Limb (tissue), 2 donors: ENCODE measurements at regions not wholly inside any gene's neighbourhood (a gene's known extent, or its start where the extent isn't known, plus 50 kb on each side); places are given as distances from the start of the nearest gene placed in this dataset.
"Not testable (repeated sequence)": the region's sequence is repeated elsewhere in the genome, so short reads cannot be mapped to it uniquely, and the experiment has no call there.

Experiments used
- DNase-seq, 2 donors: peaks; one replicate each; pipeline ENCODE4 v3.0.0-alpha.2; 2016; ENCODE audit errors: extremely low spot score in 2 of 2

DNA sequence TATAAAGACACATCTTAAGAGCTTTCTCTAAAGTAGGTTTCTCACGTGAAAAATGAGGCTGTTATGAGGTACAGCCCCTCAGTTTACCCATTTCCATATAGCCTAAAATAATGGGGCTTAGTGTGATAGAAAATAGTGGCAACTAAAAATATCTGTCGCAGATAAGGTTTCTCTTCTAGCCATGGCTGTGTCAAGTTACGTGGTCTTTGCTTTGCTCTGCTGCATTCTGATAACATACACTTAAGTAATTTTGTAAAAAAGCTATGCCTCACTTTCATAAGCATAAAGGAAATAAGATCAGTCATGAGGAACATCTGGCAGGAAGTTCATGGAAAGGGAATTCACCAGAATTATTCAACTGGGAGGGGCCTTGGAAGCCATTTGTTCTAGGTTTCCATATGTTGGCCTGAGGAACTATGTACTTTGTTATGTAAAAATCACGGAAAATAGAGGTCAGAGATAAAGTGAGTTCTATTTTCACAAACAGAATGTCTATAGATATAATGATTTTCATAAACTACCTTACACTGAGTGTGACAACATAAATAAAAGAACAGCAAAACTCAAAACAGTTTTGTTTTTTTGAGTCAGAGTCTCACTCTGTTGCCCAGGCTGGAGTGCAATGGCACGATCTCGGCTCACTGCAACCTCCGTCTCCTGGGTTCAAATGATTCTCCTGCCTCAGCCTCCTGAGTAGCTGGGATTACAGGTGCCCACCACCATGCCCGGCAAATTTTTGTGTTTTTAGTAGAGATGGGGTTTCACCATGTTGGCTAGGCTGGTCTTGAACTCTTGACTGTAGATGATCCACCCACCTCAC is 195.6 kb upstream of the KRR1 start:
- DNase-seq = peak in 1 of 2 donors; percentile 83

DNA sequence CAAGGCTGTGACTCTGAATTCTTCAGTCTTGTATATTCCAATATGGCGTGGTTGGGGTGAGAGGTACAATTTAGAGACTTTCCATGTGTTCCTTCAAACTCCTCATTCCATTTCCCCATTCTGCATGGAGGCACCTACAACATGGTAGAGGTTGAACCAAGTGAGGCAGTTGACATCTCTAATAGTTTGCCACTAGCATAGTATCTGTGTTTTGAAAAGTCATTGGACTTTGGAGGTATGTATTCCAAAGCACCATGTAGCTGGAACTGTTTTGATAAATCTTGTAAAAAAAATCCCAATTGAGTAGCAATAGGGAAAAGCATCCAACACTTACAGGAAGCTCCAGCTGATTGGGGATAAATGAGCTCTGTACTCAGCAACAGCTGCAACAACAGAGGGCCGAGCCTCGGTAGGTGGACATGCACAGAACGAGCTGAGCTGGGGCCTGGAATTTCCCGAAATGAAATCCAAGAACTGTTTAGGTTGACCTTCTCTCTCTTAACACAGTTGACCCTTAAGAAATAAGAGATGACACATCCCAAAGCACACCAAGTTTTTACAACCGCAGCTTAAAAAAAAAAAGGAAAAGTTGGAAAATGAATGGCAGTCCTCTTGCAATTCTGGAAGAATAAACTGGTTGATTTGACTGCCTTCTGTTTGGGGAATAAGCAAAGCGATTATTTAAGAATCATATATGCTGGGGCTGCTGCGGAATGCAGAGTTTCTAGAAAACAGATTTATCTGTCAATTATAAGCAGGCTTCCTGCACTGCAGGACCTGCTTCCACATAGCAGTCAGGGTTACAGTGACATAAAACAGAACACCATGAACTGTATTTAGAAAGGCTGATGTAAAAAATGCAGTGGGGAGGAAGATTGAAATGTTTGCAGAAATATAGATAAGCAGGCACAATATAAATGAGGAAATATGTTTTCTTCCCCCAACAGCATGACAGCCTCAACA is 194.6 kb upstream of the KRR1 start:
- peak; percentile 66 to 88 for DNase-seq

DNA sequence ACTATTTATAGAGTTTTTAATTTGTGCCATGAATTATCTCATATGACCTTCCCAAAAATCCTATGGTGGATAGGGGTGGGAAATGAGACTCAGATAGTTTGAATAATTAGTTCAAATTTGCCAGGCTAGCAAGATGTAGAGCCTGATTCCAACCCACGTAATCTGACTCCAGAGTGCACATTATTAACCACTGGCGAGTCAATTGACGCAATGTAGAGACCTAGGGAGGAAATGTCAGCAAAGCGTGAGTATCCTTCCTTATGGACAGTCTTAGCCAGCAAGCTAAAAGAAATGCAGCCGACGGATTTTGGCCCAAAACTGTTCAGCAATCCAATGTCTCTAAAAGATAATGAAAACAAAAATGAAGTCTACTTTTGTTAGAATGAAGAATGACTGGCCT is 193.3 kb upstream of the KRR1 start:
- DNase-seq = no peak

DNA sequence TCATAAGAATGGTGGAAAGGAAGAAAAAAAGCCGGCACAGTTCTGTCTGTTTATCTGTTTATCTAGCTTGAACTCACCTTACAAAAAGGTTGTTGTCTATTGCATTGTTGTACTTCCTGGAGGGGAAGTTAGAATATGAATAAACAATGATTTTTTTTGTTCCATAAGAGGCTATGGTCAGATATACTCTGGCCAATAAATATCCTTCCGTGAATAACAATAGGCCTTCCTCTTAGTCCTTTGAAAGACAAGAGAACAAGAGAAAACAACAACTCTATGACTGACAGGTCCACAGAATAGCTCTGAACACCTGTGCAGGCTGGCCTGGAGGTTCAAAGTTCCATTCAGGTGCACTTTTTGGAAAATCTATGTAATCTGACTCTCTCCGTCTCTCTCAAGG is 192.8 kb upstream of the KRR1 start:
- no peak for DNase-seq

DNA sequence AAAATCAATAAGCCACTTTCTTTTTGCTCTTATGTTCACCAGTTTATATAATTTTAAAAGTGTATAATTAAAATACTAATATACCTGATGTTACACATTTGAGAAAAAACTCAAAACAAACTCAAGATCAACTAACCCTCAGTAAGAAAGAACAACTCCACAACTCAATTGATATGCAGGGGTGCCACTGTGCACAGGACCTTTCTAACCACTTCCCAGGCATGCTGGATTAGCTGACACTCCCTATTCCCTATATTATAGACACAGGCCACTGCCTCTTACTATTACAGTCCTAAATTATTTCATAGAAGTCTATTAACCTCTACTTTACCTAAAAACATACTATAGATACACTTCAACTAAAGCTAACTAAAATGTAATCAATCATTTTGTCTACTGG is 191.7 kb upstream of the KRR1 start:
- no peak for DNase-seq

DNA sequence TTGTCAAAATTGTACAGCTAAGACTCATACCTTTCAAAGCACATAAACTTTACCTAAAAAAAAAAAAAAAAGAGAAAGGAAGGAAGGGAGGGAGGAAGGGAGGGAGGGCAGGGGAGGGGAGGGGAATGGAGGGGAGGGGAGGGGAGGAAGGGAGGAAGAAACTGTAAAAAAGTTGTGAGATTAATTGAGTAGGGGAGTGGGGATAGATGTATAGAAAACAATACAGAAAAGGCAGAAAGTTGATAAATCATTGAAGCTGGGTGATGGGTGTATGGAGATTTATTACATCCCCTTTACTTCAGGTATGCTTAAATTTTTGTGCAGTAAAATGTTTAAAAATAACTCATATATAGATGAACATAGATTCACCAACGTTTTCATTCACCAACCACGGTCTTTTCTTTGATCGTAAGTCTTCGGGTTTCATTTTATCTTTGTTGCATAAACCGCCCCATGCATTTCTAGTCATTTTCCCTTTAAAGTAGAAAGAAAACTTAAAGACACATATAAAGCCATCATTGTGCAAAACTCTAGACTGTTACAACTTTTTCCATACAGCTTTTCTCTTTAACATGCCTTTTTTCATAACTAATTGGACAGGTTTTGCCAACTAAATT is 191.2 kb upstream of the KRR1 start:
- no peak for DNase-seq

DNA sequence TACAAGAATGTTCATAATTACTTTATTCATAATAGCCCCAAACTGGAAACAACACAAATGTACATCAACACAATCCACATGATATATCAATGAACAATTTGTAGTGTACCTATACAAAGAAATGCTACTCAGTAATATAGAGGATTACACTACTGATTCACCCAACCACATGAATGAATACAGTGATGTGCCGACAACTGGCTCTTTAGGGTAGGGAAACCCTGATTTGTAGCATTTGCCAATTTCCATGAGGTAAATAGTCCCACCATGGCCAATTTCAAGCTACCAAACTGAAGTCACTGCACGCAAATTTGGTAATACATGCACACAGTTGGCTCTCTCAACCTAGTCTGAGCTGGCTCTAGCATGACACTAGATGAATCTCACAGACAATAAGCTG is 190.4 kb upstream of the KRR1 start:
- no peak for DNase-seq

DNA sequence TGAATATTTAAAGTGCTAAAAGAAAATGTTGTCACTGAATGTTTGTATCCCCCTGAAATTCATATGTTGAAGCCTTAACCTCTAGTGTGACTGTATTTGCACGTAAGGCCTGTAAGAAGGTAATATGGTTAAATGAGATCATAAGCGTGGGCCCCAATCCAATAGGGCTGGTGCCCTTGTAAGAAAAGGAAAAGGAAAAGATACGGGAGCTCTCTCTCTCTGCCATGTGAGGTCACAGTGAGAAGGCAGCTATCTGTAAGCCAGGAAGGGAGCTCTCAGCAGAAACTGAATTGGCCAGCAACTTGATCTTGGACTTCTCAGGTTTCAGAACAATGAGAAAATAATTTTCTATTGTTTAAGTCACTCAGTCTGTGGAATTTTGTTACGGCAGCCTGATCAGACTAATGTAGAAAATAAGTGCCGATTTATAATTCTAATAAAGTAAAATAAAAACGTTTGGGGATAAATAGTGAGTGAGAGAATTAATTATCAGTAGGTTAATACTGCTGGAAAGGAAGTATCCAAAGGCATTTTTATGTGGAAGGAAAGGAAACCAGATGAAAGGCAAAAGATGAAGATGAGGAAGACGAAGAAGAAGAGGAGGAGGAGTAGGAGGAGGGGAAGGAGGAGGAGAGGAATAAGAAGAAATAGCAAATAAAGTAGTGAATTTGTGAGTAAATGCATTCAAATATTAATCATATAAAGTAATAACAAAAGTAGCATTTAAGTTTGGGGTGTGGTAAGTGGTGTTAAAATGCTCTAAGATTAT is 188.5 kb upstream of the KRR1 start:
- DNase-seq = no peak

DNA sequence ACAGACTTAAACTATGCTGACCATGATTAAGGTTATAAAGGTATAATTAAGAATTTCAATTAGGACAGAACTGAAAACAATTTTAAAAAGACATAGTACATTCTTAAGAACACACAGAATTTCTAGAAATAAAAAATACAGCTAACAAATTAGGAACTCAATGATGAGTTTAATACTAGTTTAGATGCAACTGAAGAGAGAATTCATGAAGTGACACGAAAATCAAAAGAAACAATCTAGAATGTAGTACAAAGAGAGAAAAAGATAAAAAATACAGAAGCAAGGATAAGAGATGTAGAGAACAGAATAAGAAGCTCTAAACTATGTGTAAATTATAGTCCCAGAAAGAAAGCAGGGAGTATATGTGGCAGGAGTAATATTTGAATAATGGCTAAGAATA is 187.8 kb upstream of the KRR1 start:
- no peak for DNase-seq

DNA sequence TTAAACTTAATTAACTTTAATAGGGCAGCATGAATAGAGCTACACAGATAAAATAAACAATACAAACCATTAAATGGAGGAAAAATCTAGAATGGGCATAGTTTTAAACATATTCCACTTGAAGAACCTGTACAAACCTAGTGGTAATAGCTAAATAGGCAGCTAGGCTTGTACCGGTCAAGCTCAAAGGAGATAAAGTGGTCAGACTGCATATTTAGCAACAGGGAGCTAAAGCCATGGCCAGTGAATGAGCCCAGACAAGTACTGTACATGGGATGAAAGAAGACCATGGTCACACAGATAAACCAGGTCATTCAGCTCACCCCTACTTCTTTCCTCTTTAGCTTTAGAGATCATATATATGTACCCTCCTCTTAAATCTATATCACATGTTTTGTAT is 186.6 kb upstream of the KRR1 start:
- DNase-seq = no peak

DNA sequence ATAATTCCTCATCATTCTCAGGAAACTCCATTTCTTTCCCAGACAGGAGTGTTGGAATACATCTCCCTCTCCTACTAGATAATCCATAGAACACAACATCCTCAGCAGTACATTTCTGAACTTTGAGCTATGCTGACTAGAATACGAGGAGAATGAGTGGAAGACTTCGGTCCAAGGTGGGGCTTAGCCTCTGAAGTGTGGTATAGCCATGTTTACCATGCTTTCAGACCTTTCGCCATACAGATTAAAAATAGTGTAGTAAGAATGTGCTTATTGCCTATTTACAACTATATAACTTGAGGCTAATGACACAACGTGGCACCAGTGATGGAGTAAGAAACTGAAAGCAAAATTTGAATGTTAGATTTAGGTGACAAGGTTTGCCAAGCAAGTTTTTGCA is 184.5 kb upstream of the KRR1 start:
- no peak for DNase-seq

DNA sequence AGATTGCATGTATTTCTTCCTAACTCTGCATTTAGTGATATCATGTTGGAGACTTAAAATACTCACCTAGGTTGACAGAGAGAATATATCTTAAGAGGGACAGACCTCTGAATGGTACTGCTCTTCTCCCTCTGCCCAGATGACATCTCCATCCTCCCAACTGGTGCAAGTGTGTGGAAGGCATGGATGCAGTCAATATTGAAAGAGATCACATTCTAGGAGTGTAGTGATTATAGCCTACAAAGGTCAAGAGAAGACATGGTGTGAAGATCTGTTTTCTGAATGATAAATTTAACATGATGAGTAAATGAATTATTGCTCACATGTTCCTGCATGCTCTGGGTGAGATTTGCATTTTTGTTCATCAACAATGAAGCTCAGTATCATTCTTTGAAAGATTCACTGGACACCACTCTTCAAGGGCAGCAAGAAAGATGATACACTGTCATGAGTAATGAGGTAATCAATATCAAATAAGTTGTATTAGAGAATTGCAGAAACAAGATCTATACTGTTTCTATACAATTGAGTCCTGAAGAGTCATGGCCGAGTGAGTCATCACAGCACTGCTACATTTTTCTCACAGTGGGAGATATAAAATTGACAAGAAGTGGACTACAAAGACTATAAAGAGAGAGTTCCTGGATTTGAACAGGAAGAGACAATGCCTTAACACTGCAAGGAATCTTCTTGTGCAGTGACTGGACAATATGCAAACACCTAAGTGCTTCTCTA is 183.3 kb upstream of the KRR1 start:
- DNase-seq = no peak

DNA sequence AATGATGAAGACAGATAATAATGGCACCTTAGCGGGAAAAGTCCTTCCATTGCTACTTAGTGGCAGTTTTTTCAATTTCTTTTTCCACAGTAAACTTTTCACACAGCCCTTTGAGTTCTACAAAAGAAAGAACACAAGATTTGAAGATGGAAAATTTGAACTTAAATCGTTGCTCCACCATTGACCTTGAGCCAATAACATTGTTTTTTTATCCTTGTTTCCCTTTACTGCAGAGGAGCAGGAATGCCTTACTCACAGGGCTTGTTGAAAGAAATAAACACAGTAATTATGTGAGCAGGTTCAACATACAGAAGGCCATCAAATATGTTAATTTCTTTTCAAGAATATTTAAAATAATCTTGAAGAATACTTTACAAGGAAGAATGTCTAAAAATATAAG is 181.5 kb upstream of the KRR1 start:
- no peak for DNase-seq

DNA sequence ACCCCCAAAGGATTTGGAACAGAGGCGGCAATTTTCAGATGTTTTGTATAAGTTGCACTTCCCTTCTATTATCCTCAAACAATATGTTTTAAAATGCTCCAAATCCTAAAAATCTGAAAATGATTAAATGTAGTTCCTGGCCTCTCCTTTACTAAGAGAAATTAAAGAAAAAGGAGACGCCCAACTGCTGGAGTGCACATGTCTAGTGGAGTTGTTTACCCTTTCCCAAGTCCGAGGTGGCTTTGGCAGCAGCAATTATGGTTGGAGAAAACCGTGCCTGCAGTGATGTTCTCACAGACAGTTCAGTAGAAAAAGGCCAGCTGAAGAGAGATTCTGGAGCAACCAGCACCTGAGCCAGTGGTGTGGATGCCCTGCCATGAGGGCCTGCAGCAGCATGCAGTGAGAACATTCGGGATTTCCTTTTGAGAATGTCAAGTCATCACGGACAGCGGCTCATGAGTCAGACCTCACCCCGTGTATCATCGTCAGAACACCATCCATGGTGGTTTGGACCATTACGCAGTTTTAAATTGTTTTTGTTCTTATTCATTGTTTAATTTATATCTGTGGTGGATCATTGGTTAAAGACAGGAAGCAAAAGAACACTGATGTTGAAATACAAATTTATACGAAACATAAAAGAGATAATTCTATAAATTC is 179.0 kb upstream of the KRR1 start:
- DNase-seq = no peak

DNA sequence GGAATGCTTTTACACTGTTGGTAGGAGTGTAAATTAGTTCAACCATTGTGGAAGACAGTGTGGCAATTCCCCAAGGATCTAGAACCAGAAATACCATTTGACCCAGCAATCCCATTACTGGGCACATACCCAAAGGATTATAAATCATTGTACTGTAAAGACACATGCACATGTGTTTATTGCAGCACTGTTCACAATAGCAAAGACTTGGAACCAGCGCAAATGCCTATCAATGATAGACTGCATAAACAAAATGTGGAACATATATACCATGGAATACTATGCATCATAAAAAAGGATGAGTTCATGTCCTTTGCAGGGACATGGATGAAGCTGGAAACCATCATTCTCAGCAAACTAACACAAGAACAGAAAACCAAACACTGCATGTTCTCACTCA is 174.8 kb upstream of the KRR1 start:
- not testable (repeated sequence) for DNase-seq

DNA sequence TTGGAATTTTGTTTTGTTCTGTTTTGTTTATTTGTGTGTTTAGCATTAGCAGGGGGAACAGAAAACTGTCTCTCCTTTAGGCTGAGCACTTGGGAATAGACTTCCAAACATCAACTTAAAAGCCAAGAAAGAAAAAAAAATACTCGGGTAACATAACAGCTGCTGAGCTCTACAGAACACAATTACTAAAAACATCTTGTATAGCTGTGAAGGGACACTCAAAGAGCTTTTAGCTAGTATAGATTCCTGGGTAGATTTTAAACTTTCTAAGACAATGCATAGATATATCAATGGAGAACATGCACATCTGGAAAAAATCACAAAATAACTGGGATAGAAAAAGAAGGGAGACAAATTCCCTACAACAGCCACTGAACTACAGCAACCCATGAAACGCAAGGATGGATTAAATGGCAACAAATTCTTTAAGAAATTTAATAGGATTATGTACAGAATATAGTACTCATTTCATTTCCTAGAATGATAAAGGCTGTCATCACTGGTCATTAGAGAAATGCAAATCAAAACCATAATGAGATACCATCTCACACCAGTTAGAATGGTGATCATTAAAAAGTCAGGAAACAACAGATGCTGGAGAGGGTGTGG is 174.3 kb upstream of the KRR1 start:
- peak in 1 of 2 donors; percentile 63 for DNase-seq

DNA sequence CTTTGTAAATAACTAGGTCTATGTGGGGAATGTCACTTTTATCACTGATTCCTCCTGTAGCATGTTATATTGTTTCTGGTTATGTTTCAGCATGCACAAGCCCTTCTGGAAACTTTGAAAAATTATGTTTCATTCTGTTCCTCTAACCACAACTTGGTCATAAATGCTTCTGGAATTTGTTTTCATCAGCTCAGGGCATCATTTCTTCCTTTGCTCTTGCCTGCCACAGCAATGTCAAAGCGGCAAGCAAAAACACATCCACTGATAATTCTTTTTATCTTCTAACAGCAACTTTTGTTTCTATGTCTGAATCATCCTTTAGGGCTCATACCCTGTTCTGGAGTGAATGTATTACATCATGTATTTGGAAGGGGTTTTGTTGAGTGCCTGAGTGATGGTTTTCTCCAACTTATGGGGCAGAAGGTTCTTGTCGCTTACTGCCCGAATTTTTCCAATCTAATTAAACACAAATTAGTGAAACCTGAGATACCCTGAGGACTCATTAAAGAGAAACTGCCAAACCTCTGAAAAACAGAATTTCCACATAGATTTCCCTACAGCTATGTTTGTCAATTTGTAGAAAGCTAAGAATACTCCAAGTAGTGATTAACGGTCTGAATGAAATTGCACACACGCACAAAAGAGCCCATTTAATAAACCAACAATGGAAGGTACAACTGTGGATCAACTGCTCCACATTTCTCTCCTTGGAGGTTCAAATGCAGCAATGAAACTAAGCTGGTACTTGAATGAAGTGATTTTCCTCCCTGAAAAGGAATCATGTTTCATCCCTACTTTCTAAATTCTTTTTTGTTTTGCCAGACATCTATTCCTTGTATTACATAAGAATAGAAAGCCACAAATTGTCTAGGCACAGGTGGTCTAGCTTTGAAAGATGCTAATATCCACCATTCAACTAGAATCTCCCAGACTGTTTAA is 173.5 kb upstream of the KRR1 start:
- no peak for DNase-seq

DNA sequence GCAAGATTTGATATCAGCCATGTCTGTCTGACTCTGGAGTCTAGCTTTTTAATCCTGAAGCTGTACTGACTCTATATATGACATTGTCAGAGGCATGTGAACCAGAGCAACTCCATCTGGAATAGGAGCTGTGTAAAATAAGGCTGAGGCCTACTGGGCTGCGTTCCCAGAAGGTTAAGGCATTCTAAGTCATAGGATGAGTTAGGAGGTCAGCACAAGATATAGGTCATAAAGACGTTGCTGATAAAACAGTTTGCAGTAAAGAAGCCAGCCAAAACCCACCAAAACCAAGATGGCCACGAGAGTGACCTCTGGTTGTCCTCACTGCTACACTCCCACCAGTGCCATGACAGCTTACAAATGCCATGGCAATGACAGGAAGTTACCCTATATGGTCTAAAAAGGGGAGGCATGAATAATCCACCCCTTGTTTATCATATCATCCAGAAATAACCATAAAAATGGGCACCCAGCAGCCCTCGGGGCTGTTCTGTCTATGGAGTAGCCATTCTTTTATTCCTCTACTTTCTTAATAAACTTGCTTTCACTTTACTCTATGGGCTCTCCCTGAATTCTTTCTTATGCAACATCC is 172.7 kb upstream of the KRR1 start:
- not testable (repeated sequence) for DNase-seq
